CD14-positive monocyte (primary cell): ENCODE measurements at regions not wholly inside any gene's neighbourhood (a gene's known extent, or its start where the extent isn't known, plus 50 kb on each side); places are given as distances from the start of the nearest gene placed in this dataset.

Source experiments
- DNase-seq, 3 donors: peaks; one replicate each; pipeline ENCODE4 v3.0.0-alpha.2; 2011 to 2022
- H2AFZ ChIP-seq: 2 replicates; pipeline ENCODE4 v1.6.0; 2012; ENCODE audit warnings: mild to moderate bottlenecking, low read depth, low read length, inconsistent platforms; ENCODE audit not compliant: insufficient read depth, poor library complexity, severe bottlenecking
- H3K27ac ChIP-seq, 2 donors: 1 replicate in 1 of 2; 2 replicates in 1 of 2; pipeline ENCODE4 v1.5.1; 2012 to 2013; ENCODE audit warnings: low read length in 2 of 2, control low read depth in 1 of 2, inconsistent platforms in 1 of 2, low read depth in 1 of 2, mild to moderate bottlenecking in 1 of 2
- H3K27me3 ChIP-seq, 2 donors: one replicate each; pipeline versions ENCODE4 v1.6.0 to v1.6.1; 2011 to 2013; ENCODE audit warnings: low read length in 2 of 2; ENCODE audit not compliant: control insufficient read depth in 2 of 2, insufficient read depth in 2 of 2
- H3K36me3 ChIP-seq, 2 donors: replicated peaks in 1 of 2; 1 replicate in 1 of 2; 2 replicates in 1 of 2; pipeline versions ENCODE4 v1.5.1 to v1.6.1; 2012 to 2013; ENCODE audit warnings: low read length in 2 of 2, control low read depth in 1 of 2, inconsistent platforms in 1 of 2, mild to moderate bottlenecking in 1 of 2; ENCODE audit not compliant: insufficient read depth in 2 of 2, control insufficient read depth in 1 of 2
- H3K4me1 ChIP-seq, 2 donors: 1 replicate in 1 of 2; 2 replicates in 1 of 2; pipeline versions ENCODE4 v1.5.1 to v1.6.1; 2012 to 2013; ENCODE audit warnings: low read length in 2 of 2, control low read depth in 1 of 2, inconsistent platforms in 1 of 2, mild to moderate bottlenecking in 1 of 2, moderate library complexity in 1 of 2; ENCODE audit not compliant: insufficient read depth in 2 of 2, control insufficient read depth in 1 of 2
- H3K4me2 ChIP-seq: replicated peaks from 2 replicates; pipeline ENCODE3; 2012; ENCODE audit warnings: low read length, moderate library complexity, mild to moderate bottlenecking; ENCODE audit not compliant: poor library complexity, severe bottlenecking; ENCODE audit errors: extremely low read depth
- H3K4me3 ChIP-seq, 3 experiments: fragments of 200-600 bp in 1 of 3; sonication (generic) in 1 of 3; replicated peaks in 1 of 3; 1 replicate in 2 of 3; 2 replicates in 1 of 3; pipeline ENCODE4 v1.5.1; 2011 to 2013; ENCODE audit warnings: low read length in 3 of 3, mild to moderate bottlenecking in 3 of 3, control low read depth in 2 of 3, low read depth in 2 of 3, inconsistent platforms in 1 of 3, moderate library complexity in 1 of 3
- H3K79me2 ChIP-seq: 2 replicates; pipeline ENCODE4 v1.6.0; 2012; ENCODE audit warnings: mild to moderate bottlenecking, control low read depth, inconsistent platforms, low read length, moderate library complexity; ENCODE audit not compliant: insufficient read depth
- H3K9ac ChIP-seq: 2 replicates; pipeline ENCODE4 v1.6.0; 2017; ENCODE audit warnings: low read length, mild to moderate bottlenecking; ENCODE audit not compliant: insufficient read depth, poor library complexity, severe bottlenecking
- H3K9me3 ChIP-seq, 2 donors: replicated peaks in 1 of 2; 1 replicate in 1 of 2; 2 replicates in 1 of 2; pipeline versions ENCODE4 v1.5.1 to v1.6.1; 2012 to 2013; ENCODE audit warnings: low read length in 2 of 2, control low read depth in 1 of 2; ENCODE audit not compliant: control insufficient read depth in 1 of 2, insufficient read depth in 1 of 2
- H4K20me1 ChIP-seq: 2 replicates; pipeline ENCODE4 v1.6.0; 2012; ENCODE audit warnings: mild to moderate bottlenecking, low read length, control low read depth, moderate library complexity; ENCODE audit not compliant: insufficient read depth
- H3K27ac Mint-ChIP-seq, 7 donors: one replicate each; pipeline ENCODE4 v1.8.0; 2020; ENCODE audit warnings: mild to moderate bottlenecking in 7 of 7, mixed read lengths in 7 of 7, moderate library complexity in 6 of 7, inconsistent platforms in 2 of 7
- H3K27me3 Mint-ChIP-seq, 3 donors: one replicate each; pipeline ENCODE4 v1.8.0; 2021 to 2022; ENCODE audit warnings: low read depth in 3 of 3, mild to moderate bottlenecking in 3 of 3, mixed read lengths in 3 of 3, moderate library complexity in 3 of 3, inconsistent platforms in 1 of 3
- H3K36me3 Mint-ChIP-seq, 2 donors: one replicate each; pipeline ENCODE4 v1.8.0; 2020; ENCODE audit warnings: mixed read lengths in 2 of 2, inconsistent platforms in 1 of 2, mild to moderate bottlenecking in 1 of 2
- H3K4me1 Mint-ChIP-seq: one replicate; pipeline ENCODE4 v1.8.0; 2020; ENCODE audit warnings: mild to moderate bottlenecking, mixed read lengths
- H3K4me3 Mint-ChIP-seq, 2 donors: one replicate each; pipeline ENCODE4 v1.8.0; 2020; ENCODE audit warnings: mild to moderate bottlenecking in 2 of 2, mixed read lengths in 2 of 2, moderate library complexity in 1 of 2
- H3K9me3 Mint-ChIP-seq, 7 donors: one replicate each; pipeline ENCODE4 v1.8.0; 2020 to 2022; ENCODE audit warnings: mixed read lengths in 7 of 7, mild to moderate bottlenecking in 6 of 7, moderate library complexity in 6 of 7, inconsistent platforms in 2 of 7
- WGBS: methylation state at CpG from one replicate; pipeline ENCODE4 v1.1.5; 2013; ENCODE audit warnings: missing lambda C conversion rate; ENCODE audit not compliant: insufficient coverage; 5-methylcytosine and 5-hydroxymethylcytosine counted together
- intact Hi-C, 2 donors: fragments of 100-400 bp; cut with micrococcal nuclease; formaldehyde crosslinking; loops; one replicate each; pipeline versions ENCODE4 v1.15.0 to v1.15.1; 2023
- TF ChIP-seq, protein P1 (sequence below): fragments of 200-600 bp; IDR thresholded peaks from one replicate; pipeline ENCODE4 v1.8.0; 2022; ENCODE audit warnings: antibody characterized with exemption, mild to moderate bottlenecking

DNA sequence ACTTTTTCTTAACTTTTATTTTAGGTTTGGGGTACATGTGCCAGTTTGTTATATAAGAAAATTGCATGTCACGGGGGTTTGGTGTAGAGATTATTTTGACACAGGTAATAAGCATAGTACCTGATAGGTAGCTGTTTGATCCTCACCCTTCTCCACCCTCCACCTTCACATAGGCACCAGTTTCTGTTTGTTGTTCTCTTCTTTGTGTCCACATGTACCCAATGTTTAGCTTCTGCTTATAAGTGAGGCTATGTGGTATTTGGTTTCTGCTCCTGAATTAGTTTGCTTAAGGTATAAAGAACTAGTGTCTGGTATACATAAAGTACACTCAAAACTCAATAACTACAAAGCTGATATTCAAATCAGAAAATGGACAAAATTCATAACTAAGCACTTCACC is 654.6 kb upstream of the LINC00305 start:
- no peaks in the 10 kb centered on the region for H3K36me3 ChIP-seq
- no peak overlapping the region for H2AFZ ChIP-seq
- H3K79me2 ChIP-seq = no peaks in the 10 kb centered on the region
- H3K4me3 ChIP-seq = no peak overlapping the region
- no peaks in the 10 kb centered on the region for H4K20me1 ChIP-seq
- Mint-ChIP-seq H3K4me1 (no peaks in the 10 kb centered on the region), H3K27me3 (no peaks in the 10 kb centered on the region), H3K9me3 (peaks cover 0 to 6% (median 2%) of the 10 kb centered on the region in 7 donors), H3K36me3 (no peaks in the 10 kb centered on the region), H3K4me3 (no peak overlapping the region), H3K27ac (no peak overlapping the region)
- intact Hi-C loops = no loop called here
- H3K4me1 ChIP-seq = no peaks in the 10 kb centered on the region
- no peaks in the 10 kb centered on the region for H3K9me3 ChIP-seq
- TF ChIP-seq, protein P1, sequence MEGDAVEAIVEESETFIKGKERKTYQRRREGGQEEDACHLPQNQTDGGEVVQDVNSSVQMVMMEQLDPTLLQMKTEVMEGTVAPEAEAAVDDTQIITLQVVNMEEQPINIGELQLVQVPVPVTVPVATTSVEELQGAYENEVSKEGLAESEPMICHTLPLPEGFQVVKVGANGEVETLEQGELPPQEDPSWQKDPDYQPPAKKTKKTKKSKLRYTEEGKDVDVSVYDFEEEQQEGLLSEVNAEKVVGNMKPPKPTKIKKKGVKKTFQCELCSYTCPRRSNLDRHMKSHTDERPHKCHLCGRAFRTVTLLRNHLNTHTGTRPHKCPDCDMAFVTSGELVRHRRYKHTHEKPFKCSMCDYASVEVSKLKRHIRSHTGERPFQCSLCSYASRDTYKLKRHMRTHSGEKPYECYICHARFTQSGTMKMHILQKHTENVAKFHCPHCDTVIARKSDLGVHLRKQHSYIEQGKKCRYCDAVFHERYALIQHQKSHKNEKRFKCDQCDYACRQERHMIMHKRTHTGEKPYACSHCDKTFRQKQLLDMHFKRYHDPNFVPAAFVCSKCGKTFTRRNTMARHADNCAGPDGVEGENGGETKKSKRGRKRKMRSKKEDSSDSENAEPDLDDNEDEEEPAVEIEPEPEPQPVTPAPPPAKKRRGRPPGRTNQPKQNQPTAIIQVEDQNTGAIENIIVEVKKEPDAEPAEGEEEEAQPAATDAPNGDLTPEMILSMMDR = no peak
- H3K27me3 ChIP-seq = no peaks in the 10 kb centered on the region
- no peak overlapping the region for H3K9ac ChIP-seq
- no peak for DNase-seq
- H3K27ac ChIP-seq = no peak overlapping the region
- H3K4me2 ChIP-seq = no peak overlapping the region
- WGBS = no CpG with 5 or more reads among the region's 1 CpG

GRCh38 chr18:64800151-64800550 is 651.3 kb upstream of the LINC00305 start:
- no peaks in the 10 kb centered on the region for H3K9me3 ChIP-seq
- no peak overlapping the region for H3K9ac ChIP-seq
- no peak overlapping the region for H3K27ac ChIP-seq
- H3K9me3 Mint-ChIP-seq = peaks cover 0 to 7% (median 5%) of the 10 kb centered on the region in 7 donors
- H3K27ac Mint-ChIP-seq = no peak overlapping the region
- H3K79me2 ChIP-seq = no peaks in the 10 kb centered on the region
- no peaks in the 10 kb centered on the region for H3K36me3 Mint-ChIP-seq
- no peak overlapping the region for H2AFZ ChIP-seq
- TF ChIP-seq, protein P1 = no peak
- no peaks in the 10 kb centered on the region for H3K4me1 Mint-ChIP-seq
- no peak for DNase-seq
- H3K4me2 ChIP-seq = no peak overlapping the region
- H4K20me1 ChIP-seq = no peaks in the 10 kb centered on the region
- no peak overlapping the region for H3K4me3 Mint-ChIP-seq
- peaks cover 0 to 1% (median 0%) of the 10 kb centered on the region in 3 donors for H3K27me3 Mint-ChIP-seq
- H3K36me3 ChIP-seq = no peaks in the 10 kb centered on the region
- H3K4me1 ChIP-seq = no peaks in the 10 kb centered on the region
- intact Hi-C loops = no loop called here
- no peak overlapping the region for H3K4me3 ChIP-seq
- H3K27me3 ChIP-seq = no peaks in the 10 kb centered on the region
